ENCODE measurements at regions not wholly inside any gene's neighbourhood (a gene's known extent, or its start where the extent isn't known, plus 50 kb on each side); places are given as distances from the start of the nearest gene placed in this dataset.

- H3K36me3 ChIP-seq (replicated peaks) = no peaks in the 10 kb centered on the region
- H3K27me3 ChIP-seq (replicated peaks) = no peaks in the 10 kb centered on the region
- no peak overlapping the region for H3K27ac ChIP-seq
- H3K4me3 ChIP-seq (ENCODE audit: low read depth, low read length) = no peak overlapping the region
- no peak for TF ChIP-seq CTCF (IDR thresholded peaks at IDR 0.05; ENCODE audit: low read depth, low read length, missing control alignments)
- no peak for DNase-seq
- in situ Hi-C loops (cut with HindIII; ENCODE audit: low pct_ligation_motif_present, low sequenced_read_pairs) = no loop called here
These were observed 156.1 kb upstream of the CCND2 start for GRCh38 chr12:4117386-4118016.

- Histone ChIP-seq H3K36me3 (replicated peaks) (no peaks in the 10 kb centered on the region), H3K27me3 (replicated peaks) (no peaks in the 10 kb centered on the region), H3K4me3 (ENCODE audit: low read depth, low read length) (no peak overlapping the region), H3K27ac (no peak overlapping the region)
- TF ChIP-seq CTCF (IDR thresholded peaks at IDR 0.05; ENCODE audit: low read depth, low read length, missing control alignments) = no peak
- in situ Hi-C loops (cut with HindIII; ENCODE audit: low pct_ligation_motif_present, low sequenced_read_pairs) = no loop called here
- DNase-seq = peak; percentile 83
These were observed 157.1 kb upstream of the CCND2 start for GRCh38 chr12:4116251-4117111.

- Histone ChIP-seq H3K27me3 (replicated peaks) (no peaks in the 10 kb centered on the region), H3K27ac (no peak overlapping the region), H3K4me3 (ENCODE audit: low read depth, low read length) (no peak overlapping the region), H3K36me3 (replicated peaks) (no peaks in the 10 kb centered on the region)
- in situ Hi-C loops (cut with HindIII; ENCODE audit: low pct_ligation_motif_present, low sequenced_read_pairs) = no loop called here
- no peak for DNase-seq
- no peak for TF ChIP-seq CTCF (IDR thresholded peaks at IDR 0.05; ENCODE audit: low read depth, low read length, missing control alignments)
These were observed 158.0 kb upstream of the CCND2 start for GRCh38 chr12:4115570-4115969.

- H3K4me3 ChIP-seq (ENCODE audit: low read depth, low read length) = no peak overlapping the region
- DNase-seq = no peak
- H3K27me3 ChIP-seq (replicated peaks) = no peaks in the 10 kb centered on the region
- H3K27ac ChIP-seq = no peak overlapping the region
- no peak for TF ChIP-seq CTCF (IDR thresholded peaks at IDR 0.05; ENCODE audit: low read depth, low read length, missing control alignments)
- in situ Hi-C loops (cut with HindIII; ENCODE audit: low pct_ligation_motif_present, low sequenced_read_pairs) = no loop called here
- no peaks in the 10 kb centered on the region for H3K36me3 ChIP-seq (replicated peaks)
These were observed 158.6 kb upstream of the CCND2 start for GRCh38 chr12:4114986-4115385.

GRCh38 chr12:4112734-4113325, 160.7 kb upstream of the CCND2 start:
- no peak overlapping the region for H3K4me3 ChIP-seq (ENCODE audit: low read depth, low read length)
- H3K36me3 ChIP-seq (replicated peaks) = no peaks in the 10 kb centered on the region

More at GRCh38 chr12:4112734-4113325, 160.7 kb upstream of the CCND2 start:
- Histone ChIP-seq H3K27ac (no peak overlapping the region), H3K27me3 (replicated peaks) (no peaks in the 10 kb centered on the region)
- peak; percentile 4 for DNase-seq
- TF ChIP-seq CTCF (IDR thresholded peaks at IDR 0.05; ENCODE audit: low read depth, low read length, missing control alignments) = no peak
- in situ Hi-C loops (cut with HindIII; ENCODE audit: low pct_ligation_motif_present, low sequenced_read_pairs) = no loop called here

Measured in brain microvascular endothelial cell (primary cell).